Loucy (cell line): ENCODE measurements at regions not wholly inside any gene's neighbourhood (a gene's known extent, or its start where the extent isn't known, plus 50 kb on each side); places are given as distances from the start of the nearest gene placed in this dataset.

Experiments used
- CTCF ChIP-seq: fragments of 200-600 bp; sonication (generic); conservative IDR thresholded peaks from 2 replicates; pipeline ENCODE4 v1.5.1; 2014; ENCODE audit warnings: mild to moderate bottlenecking, antibody characterized with exemption, low read length
- EZH2phosphoT487 ChIP-seq: fragments of 200-600 bp; IDR thresholded peaks from 2 replicates; pipeline ENCODE4 v1.6.1; 2018; ENCODE audit warnings: antibody characterized with exemption, mild to moderate bottlenecking, moderate library complexity, borderline replicate concordance

GRCh38 chr16:11482946-11483748 lies 103.6 kb downstream of the LITAF start:
- no peak for TF ChIP-seq CTCF
- no peak for TF ChIP-seq EZH2phosphoT487
